ENCODE measurements at regions not wholly inside any gene's neighbourhood (a gene's known extent, or its start where the extent isn't known, plus 50 kb on each side); places are given as distances from the start of the nearest gene placed in this dataset.

- ChIA-PET POLR2A (ENCODE audit: unreplicated experiment) (no interaction called here), CTCF (no interaction called here)
- DNase-seq: no peak
- Histone ChIP-seq H3K4me2 (no peak overlapping the region), H3K4me3 (no peak overlapping the region), H4K20me1 (ENCODE audit: insufficient read depth) (no peaks in the 10 kb centered on the region), H3K79me2 (ENCODE audit: low read depth) (no peaks in the 10 kb centered on the region), H3K9me3 (ENCODE audit: insufficient read depth, low read depth) (no peaks in the 10 kb centered on the region), H3K36me3 (ENCODE audit: low read depth) (no peaks in the 10 kb centered on the region), H3K9me2 (ENCODE audit: insufficient read depth) (no peaks in the 10 kb centered on the region), H3K4me1 (replicated peaks; ENCODE audit: insufficient read depth) (no peaks in the 10 kb centered on the region), H3K27ac (no peak overlapping the region), H3F3A (ENCODE audit: insufficient read depth, low read depth) (no peaks in the 10 kb centered on the region), H3K27me3 (ENCODE audit: insufficient read depth, low read depth) (no peaks in the 10 kb centered on the region), H2AFZ (no peak overlapping the region)
- intact Hi-C loops (cut with micrococcal nuclease; ENCODE audit: unreplicated experiment): no loop called here
- TF ChIP-seq EZH2 (IDR thresholded peaks at IDR 0.05; ENCODE audit: low read depth): no peak
- TF ChIP-seq, protein P1, sequence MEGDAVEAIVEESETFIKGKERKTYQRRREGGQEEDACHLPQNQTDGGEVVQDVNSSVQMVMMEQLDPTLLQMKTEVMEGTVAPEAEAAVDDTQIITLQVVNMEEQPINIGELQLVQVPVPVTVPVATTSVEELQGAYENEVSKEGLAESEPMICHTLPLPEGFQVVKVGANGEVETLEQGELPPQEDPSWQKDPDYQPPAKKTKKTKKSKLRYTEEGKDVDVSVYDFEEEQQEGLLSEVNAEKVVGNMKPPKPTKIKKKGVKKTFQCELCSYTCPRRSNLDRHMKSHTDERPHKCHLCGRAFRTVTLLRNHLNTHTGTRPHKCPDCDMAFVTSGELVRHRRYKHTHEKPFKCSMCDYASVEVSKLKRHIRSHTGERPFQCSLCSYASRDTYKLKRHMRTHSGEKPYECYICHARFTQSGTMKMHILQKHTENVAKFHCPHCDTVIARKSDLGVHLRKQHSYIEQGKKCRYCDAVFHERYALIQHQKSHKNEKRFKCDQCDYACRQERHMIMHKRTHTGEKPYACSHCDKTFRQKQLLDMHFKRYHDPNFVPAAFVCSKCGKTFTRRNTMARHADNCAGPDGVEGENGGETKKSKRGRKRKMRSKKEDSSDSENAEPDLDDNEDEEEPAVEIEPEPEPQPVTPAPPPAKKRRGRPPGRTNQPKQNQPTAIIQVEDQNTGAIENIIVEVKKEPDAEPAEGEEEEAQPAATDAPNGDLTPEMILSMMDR (conservative IDR thresholded peaks at IDR 0.05): no peak
- BruUV-seq (replicated peaks): no TSS peak
Observed at GRCh38 chr10:8455181-8455580, 400.7 kb downstream of the GATA3 start.

- H3K9me2 ChIP-seq (ENCODE audit: insufficient read depth): no peaks in the 10 kb centered on the region
- H3K4me3 ChIP-seq: no peak overlapping the region
- CTCF ChIA-PET: no interaction called here
- no peak overlapping the region for H3K4me2 ChIP-seq
- no TSS peak for BruUV-seq (replicated peaks)
- intact Hi-C loops (cut with micrococcal nuclease; ENCODE audit: unreplicated experiment): no loop called here
- H4K20me1 ChIP-seq (ENCODE audit: insufficient read depth): no peaks in the 10 kb centered on the region
- no peaks in the 10 kb centered on the region for H3K79me2 ChIP-seq (ENCODE audit: low read depth)
- no peaks in the 10 kb centered on the region for H3K4me1 ChIP-seq (replicated peaks; ENCODE audit: insufficient read depth)
- H3K36me3 ChIP-seq (ENCODE audit: low read depth): no peaks in the 10 kb centered on the region
- no peaks in the 10 kb centered on the region for H3K9me3 ChIP-seq (ENCODE audit: insufficient read depth, low read depth)
- no peak for TF ChIP-seq EZH2 (IDR thresholded peaks at IDR 0.05; ENCODE audit: low read depth)
- TF ChIP-seq, protein P1 (conservative IDR thresholded peaks at IDR 0.05): no peak
- no peak overlapping the region for H2AFZ ChIP-seq
- no peak for DNase-seq
- no peaks in the 10 kb centered on the region for H3F3A ChIP-seq (ENCODE audit: insufficient read depth, low read depth)
- no peak overlapping the region for H3K27ac ChIP-seq
- POLR2A ChIA-PET (ENCODE audit: unreplicated experiment): no interaction called here
- H3K27me3 ChIP-seq (ENCODE audit: insufficient read depth, low read depth): no peaks in the 10 kb centered on the region
Observed at GRCh38 chr10:8456386-8456785, 401.9 kb downstream of the GATA3 start.

- H3K36me3 ChIP-seq (ENCODE audit: low read depth): no peaks in the 10 kb centered on the region
- H3K9me2 ChIP-seq (ENCODE audit: insufficient read depth): no peaks in the 10 kb centered on the region
- H3K27me3 ChIP-seq (ENCODE audit: insufficient read depth, low read depth): no peaks in the 10 kb centered on the region
- H2AFZ ChIP-seq: no peak overlapping the region
- DNase-seq: no peak
- no peak overlapping the region for H3K27ac ChIP-seq
- no peaks in the 10 kb centered on the region for H3K4me1 ChIP-seq (replicated peaks; ENCODE audit: insufficient read depth)
- no peaks in the 10 kb centered on the region for H4K20me1 ChIP-seq (ENCODE audit: insufficient read depth)
- ChIA-PET POLR2A (ENCODE audit: unreplicated experiment) (no interaction called here), CTCF (interaction anchor here (0.6 kb wide), 1 partner anchor 146 kb away, joined by 3 read pairs; no protein-coding TSS in a partner anchor)
- BruUV-seq (replicated peaks): no TSS peak
- intact Hi-C loops (cut with micrococcal nuclease; ENCODE audit: unreplicated experiment): no loop called here
- H3K9me3 ChIP-seq (ENCODE audit: insufficient read depth, low read depth): no peaks in the 10 kb centered on the region
- H3F3A ChIP-seq (ENCODE audit: insufficient read depth, low read depth): no peaks in the 10 kb centered on the region
- H3K79me2 ChIP-seq (ENCODE audit: low read depth): no peaks in the 10 kb centered on the region
- H3K4me3 ChIP-seq: no peak overlapping the region
- no peak overlapping the region for H3K4me2 ChIP-seq
- TF ChIP-seq, protein P1 (conservative IDR thresholded peaks at IDR 0.05): no peak
- TF ChIP-seq EZH2 (IDR thresholded peaks at IDR 0.05; ENCODE audit: low read depth): no peak
Observed at GRCh38 chr10:8460626-8461025, 406.1 kb downstream of the GATA3 start.
